ENCODE measurements at regions not wholly inside any gene's neighbourhood (a gene's known extent, or its start where the extent isn't known, plus 50 kb on each side); places are given as distances from the start of the nearest gene placed in this dataset.

DNA sequence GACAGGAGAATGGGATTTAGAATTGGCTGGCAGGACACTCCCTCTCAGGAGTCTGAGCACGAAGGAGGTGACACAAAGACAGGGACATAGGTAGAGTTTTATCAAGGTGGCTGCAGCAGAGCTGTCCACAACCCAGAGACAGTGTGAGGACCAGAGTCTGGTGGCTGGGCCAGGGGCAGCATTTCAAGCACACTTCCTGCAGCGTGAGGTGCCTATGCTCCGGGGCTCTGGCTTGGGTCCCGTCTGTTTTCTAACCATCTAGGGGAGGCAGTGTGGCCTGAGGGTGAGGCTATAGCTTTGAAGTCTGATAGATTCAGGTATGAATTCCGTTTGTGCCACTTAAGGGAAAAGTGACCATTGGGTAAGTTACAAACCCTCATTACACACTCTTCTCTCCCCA is 222.7 kb upstream of the ZMIZ1 start:
- WGBS (ENCODE audit: extremely low coverage, insufficient coverage, low lambda C conversion rate), result no CpG with 5 or more reads among the region's 5 CpGs
- Histone ChIP-seq H3K4me2 (ENCODE audit: low read length) (no peak overlapping the region), H3K79me2 (ENCODE audit: control insufficient read depth, insufficient read depth, low read length) (no peaks in the 10 kb centered on the region), H2BK15ac (replicated peaks; ENCODE audit: low read depth) (no peak overlapping the region), H4K5ac (ENCODE audit: low read length) (no peak overlapping the region), H3K4ac (ENCODE audit: low read depth, low read length) (no peak overlapping the region), H3K36me3 (ENCODE audit: control insufficient read depth, insufficient read depth, low read length) (no peaks in the 10 kb centered on the region), H3K4me3 (ENCODE audit: low read length) (no peak overlapping the region), H3K79me1 (ENCODE audit: low read length) (no peaks in the 10 kb centered on the region), H3K4me1 (ENCODE audit: control insufficient read depth, low read depth, low read length) (no peaks in the 10 kb centered on the region), H2AK5ac (ENCODE audit: low read length) (no peak overlapping the region), H3K27me3 (ENCODE audit: insufficient read depth, low read length, poor library complexity) (no peaks in the 10 kb centered on the region), H2BK5ac (ENCODE audit: low read length) (no peak overlapping the region), H3K23ac (ENCODE audit: low read length) (no peak overlapping the region), H4K8ac (ENCODE audit: low read depth, low read length) (no peak overlapping the region), H3K56ac (ENCODE audit: low read length) (no peak overlapping the region), H3K27ac (ENCODE audit: low read depth, low read length) (no peak overlapping the region), H3K18ac (ENCODE audit: low read length) (no peak overlapping the region), H3K9ac (ENCODE audit: low read length) (no peak overlapping the region), H2BK120ac (ENCODE audit: low read depth, low read length) (no peak overlapping the region)
- no peak for DNase-seq

DNA sequence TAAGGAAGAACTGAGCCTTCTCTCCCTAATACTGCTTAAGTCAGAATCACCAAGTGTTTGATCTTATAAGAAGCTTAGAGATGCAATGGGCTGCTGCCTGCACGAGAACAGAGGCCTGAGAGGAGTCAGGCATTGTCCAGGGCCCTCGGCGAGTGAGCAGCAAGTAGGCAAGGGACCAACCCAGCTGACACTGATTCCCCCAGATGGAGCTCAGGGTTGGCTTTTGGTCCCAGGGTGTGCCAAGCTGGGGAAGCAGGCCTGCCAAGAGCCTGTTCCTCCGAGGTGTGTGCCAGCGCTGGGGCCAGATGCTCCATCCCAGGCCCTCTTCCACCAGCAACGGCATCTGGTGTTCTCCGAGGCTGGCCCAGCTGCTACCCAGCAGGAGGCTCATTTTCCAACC is 222.0 kb upstream of the ZMIZ1 start:
- DNase-seq, result no peak
- Histone ChIP-seq H4K8ac (ENCODE audit: low read depth, low read length) (no peak overlapping the region), H3K4ac (ENCODE audit: low read depth, low read length) (no peak overlapping the region), H3K27me3 (ENCODE audit: insufficient read depth, low read length, poor library complexity) (no peaks in the 10 kb centered on the region), H4K5ac (ENCODE audit: low read length) (no peak overlapping the region), H3K23ac (ENCODE audit: low read length) (no peak overlapping the region), H2BK120ac (ENCODE audit: low read depth, low read length) (no peak overlapping the region), H2AK5ac (ENCODE audit: low read length) (no peak overlapping the region), H3K4me3 (ENCODE audit: low read length) (no peak overlapping the region), H3K4me2 (ENCODE audit: low read length) (no peak overlapping the region), H3K27ac (ENCODE audit: low read depth, low read length) (no peak overlapping the region), H2BK5ac (ENCODE audit: low read length) (no peak overlapping the region), H3K4me1 (ENCODE audit: control insufficient read depth, low read depth, low read length) (no peaks in the 10 kb centered on the region), H3K36me3 (ENCODE audit: control insufficient read depth, insufficient read depth, low read length) (no peaks in the 10 kb centered on the region), H3K9ac (ENCODE audit: low read length) (no peak overlapping the region), H3K79me1 (ENCODE audit: low read length) (no peaks in the 10 kb centered on the region), H3K56ac (ENCODE audit: low read length) (no peak overlapping the region), H3K79me2 (ENCODE audit: control insufficient read depth, insufficient read depth, low read length) (no peaks in the 10 kb centered on the region), H3K18ac (ENCODE audit: low read length) (no peak overlapping the region), H2BK15ac (replicated peaks; ENCODE audit: low read depth) (no peak overlapping the region)
- no CpG with 5 or more reads among the region's 7 CpGs for WGBS (ENCODE audit: extremely low coverage, insufficient coverage, low lambda C conversion rate)

DNA sequence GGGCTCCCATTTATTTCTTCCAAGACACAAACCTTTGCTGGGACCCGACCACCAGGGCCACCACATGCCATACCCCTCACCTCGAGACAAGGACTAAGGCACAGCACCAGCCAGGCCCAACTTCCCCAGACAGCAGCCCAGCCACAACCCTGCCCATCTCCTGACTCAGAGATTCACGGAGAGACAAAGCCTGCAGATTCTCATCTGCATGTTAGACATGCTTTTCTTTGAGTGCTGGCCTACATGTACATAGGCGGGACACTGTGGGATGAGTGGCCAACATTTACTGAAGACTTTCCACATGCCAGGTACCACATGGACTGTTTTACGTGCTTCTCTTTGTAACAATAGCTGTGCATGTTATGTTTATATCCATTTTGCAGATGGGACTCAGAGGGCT is 221.3 kb upstream of the ZMIZ1 start:
- Histone ChIP-seq H3K4me1 (ENCODE audit: control insufficient read depth, low read depth, low read length) (no peaks in the 10 kb centered on the region), H3K27ac (ENCODE audit: low read depth, low read length) (no peak overlapping the region), H3K4me3 (ENCODE audit: low read length) (no peak overlapping the region), H3K23ac (ENCODE audit: low read length) (no peak overlapping the region), H3K36me3 (ENCODE audit: control insufficient read depth, insufficient read depth, low read length) (no peaks in the 10 kb centered on the region), H3K18ac (ENCODE audit: low read length) (no peak overlapping the region), H2AK5ac (ENCODE audit: low read length) (no peak overlapping the region), H3K9ac (ENCODE audit: low read length) (no peak overlapping the region), H2BK15ac (replicated peaks; ENCODE audit: low read depth) (no peak overlapping the region), H2BK120ac (ENCODE audit: low read depth, low read length) (no peak overlapping the region), H3K56ac (ENCODE audit: low read length) (no peak overlapping the region), H3K27me3 (ENCODE audit: insufficient read depth, low read length, poor library complexity) (no peaks in the 10 kb centered on the region), H3K4me2 (ENCODE audit: low read length) (no peak overlapping the region), H3K4ac (ENCODE audit: low read depth, low read length) (no peak overlapping the region), H2BK5ac (ENCODE audit: low read length) (no peak overlapping the region), H3K79me2 (ENCODE audit: control insufficient read depth, insufficient read depth, low read length) (no peaks in the 10 kb centered on the region), H4K5ac (ENCODE audit: low read length) (no peak overlapping the region), H4K8ac (ENCODE audit: low read depth, low read length) (no peak overlapping the region), H3K79me1 (ENCODE audit: low read length) (no peaks in the 10 kb centered on the region)
- no peak for DNase-seq
- WGBS (ENCODE audit: extremely low coverage, insufficient coverage, low lambda C conversion rate), result no CpG with 5 or more reads among the region's 5 CpGs

DNA sequence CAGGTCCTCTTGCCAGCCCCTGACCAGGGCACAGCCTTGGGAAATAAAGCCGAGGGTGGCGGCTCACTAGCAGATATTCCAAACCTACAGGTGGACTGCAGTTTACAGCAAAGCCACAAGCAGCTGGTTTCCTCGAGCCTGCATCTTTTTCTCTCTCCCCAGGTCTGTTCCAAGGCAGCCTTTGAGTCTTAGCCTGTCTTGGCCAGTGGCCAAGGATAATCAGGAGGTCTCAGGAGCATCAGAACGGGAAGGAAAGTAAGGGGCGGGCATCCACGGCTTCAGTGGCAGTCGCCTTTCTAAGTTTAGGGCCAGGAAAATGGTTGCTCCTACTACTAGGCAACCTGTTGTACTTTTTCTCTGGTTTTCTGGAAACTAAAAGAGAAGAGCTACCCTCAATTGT is 219.7 kb upstream of the ZMIZ1 start:
- Histone ChIP-seq H3K79me1 (ENCODE audit: low read length) (no peaks in the 10 kb centered on the region), H3K56ac (ENCODE audit: low read length) (no peak overlapping the region), H3K36me3 (ENCODE audit: control insufficient read depth, insufficient read depth, low read length) (no peaks in the 10 kb centered on the region), H3K27me3 (ENCODE audit: insufficient read depth, low read length, poor library complexity) (no peaks in the 10 kb centered on the region), H3K27ac (ENCODE audit: low read depth, low read length) (no peak overlapping the region), H4K8ac (ENCODE audit: low read depth, low read length) (no peak overlapping the region), H3K18ac (ENCODE audit: low read length) (no peak overlapping the region), H3K4ac (ENCODE audit: low read depth, low read length) (no peak overlapping the region), H3K9ac (ENCODE audit: low read length) (no peak overlapping the region), H2BK120ac (ENCODE audit: low read depth, low read length) (no peak overlapping the region), H2BK15ac (replicated peaks; ENCODE audit: low read depth) (no peak overlapping the region), H3K4me3 (ENCODE audit: low read length) (no peak overlapping the region), H3K79me2 (ENCODE audit: control insufficient read depth, insufficient read depth, low read length) (no peaks in the 10 kb centered on the region), H3K4me2 (ENCODE audit: low read length) (no peak overlapping the region), H2BK5ac (ENCODE audit: low read length) (no peak overlapping the region), H3K4me1 (ENCODE audit: control insufficient read depth, low read depth, low read length) (no peaks in the 10 kb centered on the region), H2AK5ac (ENCODE audit: low read length) (no peak overlapping the region), H4K5ac (ENCODE audit: low read length) (no peak overlapping the region), H3K23ac (ENCODE audit: low read length) (no peak overlapping the region)
- no peak for DNase-seq
- WGBS (ENCODE audit: extremely low coverage, insufficient coverage, low lambda C conversion rate), result no CpG with 5 or more reads among the region's 7 CpGs

DNA sequence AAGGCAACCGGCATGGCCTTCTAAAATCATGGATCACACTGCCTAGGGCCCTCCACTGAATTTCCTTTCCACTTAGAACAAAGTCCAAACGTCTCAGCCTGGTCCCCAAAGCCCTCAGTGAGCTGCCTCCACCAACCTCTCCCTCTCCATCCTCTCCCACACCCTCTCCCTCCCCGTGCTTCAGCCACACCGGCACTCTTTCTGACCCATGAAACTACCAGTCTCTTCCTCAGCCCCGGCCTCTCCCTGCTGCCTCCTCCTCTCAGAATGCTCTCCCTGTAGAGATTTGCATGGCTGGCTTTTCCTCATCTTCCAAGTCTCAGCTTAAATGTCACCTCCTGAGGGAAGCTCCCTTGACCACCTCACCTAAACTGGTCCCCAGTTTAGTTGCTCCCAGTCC is 219.0 kb upstream of the ZMIZ1 start:
- DNase-seq, result no peak
- Histone ChIP-seq H4K8ac (ENCODE audit: low read depth, low read length) (no peak overlapping the region), H3K23ac (ENCODE audit: low read length) (no peak overlapping the region), H3K27ac (ENCODE audit: low read depth, low read length) (no peak overlapping the region), H3K79me1 (ENCODE audit: low read length) (no peaks in the 10 kb centered on the region), H3K56ac (ENCODE audit: low read length) (no peak overlapping the region), H3K79me2 (ENCODE audit: control insufficient read depth, insufficient read depth, low read length) (no peaks in the 10 kb centered on the region), H3K36me3 (ENCODE audit: control insufficient read depth, insufficient read depth, low read length) (no peaks in the 10 kb centered on the region), H2BK15ac (replicated peaks; ENCODE audit: low read depth) (no peak overlapping the region), H3K9ac (ENCODE audit: low read length) (no peak overlapping the region), H2BK120ac (ENCODE audit: low read depth, low read length) (no peak overlapping the region), H2AK5ac (ENCODE audit: low read length) (no peak overlapping the region), H3K4me1 (ENCODE audit: control insufficient read depth, low read depth, low read length) (no peaks in the 10 kb centered on the region), H2BK5ac (ENCODE audit: low read length) (no peak overlapping the region), H3K4ac (ENCODE audit: low read depth, low read length) (no peak overlapping the region), H4K5ac (ENCODE audit: low read length) (no peak overlapping the region), H3K27me3 (ENCODE audit: insufficient read depth, low read length, poor library complexity) (no peaks in the 10 kb centered on the region), H3K4me2 (ENCODE audit: low read length) (no peak overlapping the region), H3K4me3 (ENCODE audit: low read length) (no peak overlapping the region), H3K18ac (ENCODE audit: low read length) (no peak overlapping the region)
- no CpG with 5 or more reads among the region's 5 CpGs for WGBS (ENCODE audit: extremely low coverage, insufficient coverage, low lambda C conversion rate)

DNA sequence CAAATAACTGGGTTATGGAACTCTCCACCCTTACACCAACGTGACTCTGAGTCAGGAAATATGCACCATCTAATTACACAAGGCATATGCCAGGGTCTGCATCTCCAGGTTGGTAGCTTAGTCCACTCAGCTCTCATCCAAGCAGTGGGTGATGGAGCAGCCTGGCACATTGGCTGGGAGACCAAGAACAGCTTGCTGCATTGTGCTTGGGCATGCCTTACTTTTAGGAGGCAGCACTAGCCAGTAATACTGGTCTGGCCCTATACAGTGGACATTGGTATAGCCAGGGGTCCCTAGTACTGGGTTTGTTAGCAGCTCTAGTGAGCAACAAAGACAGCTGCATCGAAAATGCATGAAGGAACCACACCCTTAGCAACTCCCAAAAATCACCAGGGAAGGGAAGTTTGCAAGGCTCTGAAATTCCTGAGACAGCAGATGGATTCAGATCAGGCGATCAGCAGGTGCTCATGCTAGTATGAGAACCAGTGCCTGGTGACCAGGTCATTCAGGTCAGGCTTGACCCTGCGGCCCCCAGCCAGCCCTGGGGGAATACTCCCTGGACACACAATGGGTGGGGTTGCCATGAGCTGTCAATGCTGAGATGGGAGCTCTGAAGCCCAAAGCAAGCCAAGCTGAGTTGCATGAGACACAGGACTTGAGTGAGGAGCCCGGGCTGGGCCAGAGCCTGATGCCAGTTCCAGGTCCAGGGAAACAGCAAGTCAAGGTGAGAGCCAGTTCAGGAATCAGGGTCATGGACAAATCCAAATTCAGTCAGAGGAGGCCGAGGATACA is 217.9 kb upstream of the ZMIZ1 start:
- Histone ChIP-seq H2BK120ac (ENCODE audit: low read depth, low read length) (no peak overlapping the region), H3K79me2 (ENCODE audit: control insufficient read depth, insufficient read depth, low read length) (no peaks in the 10 kb centered on the region), H3K27me3 (ENCODE audit: insufficient read depth, low read length, poor library complexity) (no peaks in the 10 kb centered on the region), H2BK5ac (ENCODE audit: low read length) (no peak overlapping the region), H3K4me1 (ENCODE audit: control insufficient read depth, low read depth, low read length) (no peaks in the 10 kb centered on the region), H3K9ac (ENCODE audit: low read length) (no peak overlapping the region), H3K36me3 (ENCODE audit: control insufficient read depth, insufficient read depth, low read length) (no peaks in the 10 kb centered on the region), H4K8ac (ENCODE audit: low read depth, low read length) (no peak overlapping the region), H3K4me2 (ENCODE audit: low read length) (no peak overlapping the region), H3K23ac (ENCODE audit: low read length) (no peak overlapping the region), H3K4me3 (ENCODE audit: low read length) (no peak overlapping the region), H3K4ac (ENCODE audit: low read depth, low read length) (no peak overlapping the region), H3K18ac (ENCODE audit: low read length) (no peak overlapping the region), H3K79me1 (ENCODE audit: low read length) (no peaks in the 10 kb centered on the region), H3K56ac (ENCODE audit: low read length) (no peak overlapping the region), H2BK15ac (replicated peaks; ENCODE audit: low read depth) (no peak overlapping the region), H3K27ac (ENCODE audit: low read depth, low read length) (no peak overlapping the region), H4K5ac (ENCODE audit: low read length) (no peak overlapping the region), H2AK5ac (ENCODE audit: low read length) (no peak overlapping the region)
- DNase-seq, result no peak
- no CpG with 5 or more reads among the region's 6 CpGs for WGBS (ENCODE audit: extremely low coverage, insufficient coverage, low lambda C conversion rate)

Data from mesendoderm (in vitro differentiated cells).